Heart right ventricle (tissue), 16 donors: ENCODE measurements at regions not wholly inside any gene's neighbourhood (a gene's known extent, or its start where the extent isn't known, plus 50 kb on each side); places are given as distances from the start of the nearest gene placed in this dataset.

Experiments
- ATAC-seq, 8 donors: fragments of 200-7000 bp; cut with Tn5 transposase; one replicate each; pipeline ENCODE4 v1.9.1; 2020; ENCODE audit warnings: mild to moderate bottlenecking in 8 of 8, moderate library complexity in 8 of 8, moderate number of reproducible peaks in 1 of 8
- DNase-seq, 2 donors: peaks; one replicate each; pipeline ENCODE4 v3.0.0-alpha.2; 2020
- H3K27ac ChIP-seq, 10 donors: fragments of 200-600 bp; sonication (generic) in 2 of 10; one replicate each; pipeline versions ENCODE4 v1.5.0 to v1.8.0; 2020 to 2022; ENCODE audit warnings: mild to moderate bottlenecking in 3 of 10
- H3K27me3 ChIP-seq, 7 donors: fragments of 200-600 bp; one replicate each; pipeline ENCODE4 v1.8.0; 2021 to 2022; ENCODE audit warnings: mild to moderate bottlenecking in 2 of 7
- H3K36me3 ChIP-seq, 9 donors: fragments of 200-600 bp; sonication (generic) in 1 of 9; one replicate each; pipeline versions ENCODE4 v1.5.0 to v1.8.0; 2020 to 2022; ENCODE audit warnings: mild to moderate bottlenecking in 2 of 9
- H3K4me1 ChIP-seq, 9 donors: fragments of 200-600 bp; sonication (generic) in 1 of 9; one replicate each; pipeline versions ENCODE4 v1.5.0 to v1.8.0; 2020 to 2022; ENCODE audit warnings: mild to moderate bottlenecking in 4 of 9
- H3K4me3 ChIP-seq, 10 donors: fragments of 200-600 bp; sonication (generic) in 2 of 10; one replicate each; pipeline versions ENCODE4 v1.5.0 to v1.8.0; 2020 to 2022; ENCODE audit warnings: mild to moderate bottlenecking in 7 of 10, moderate library complexity in 2 of 10
- H3K9me3 ChIP-seq, 11 donors: fragments of 200-600 bp in 10 of 11; sonication (generic) in 2 of 11; one replicate each; pipeline versions ENCODE4 v1.5.0 to v1.8.0; 2013 to 2022; ENCODE audit warnings: mild to moderate bottlenecking in 2 of 11, control low read depth in 1 of 11, moderate library complexity in 1 of 11
- CTCF ChIP-seq, 9 donors: fragments of 200-600 bp; sonication (generic) in 2 of 9; IDR thresholded peaks; one replicate each; pipeline versions ENCODE4 v1.5.0 to v1.8.0; 2021 to 2022; ENCODE audit warnings: antibody characterized with exemption in 9 of 9, mild to moderate bottlenecking in 5 of 9, moderate library complexity in 1 of 9
- WGBS, 2 donors: extraction: QIAGEN DNeasy Blood & Tissue Kit; methylation state at CpG; one replicate each; pipeline ENCODE4 v1.1.7; 2013; ENCODE audit warnings: inconsistent platforms in 1 of 2; 5-methylcytosine and 5-hydroxymethylcytosine counted together
- intact Hi-C, 10 donors: fragments of 100-400 bp; cut with DNase I; formaldehyde crosslinking; loops; one replicate each; pipeline versions ENCODE4 v1.11.1 to v1.14.2; 2022
- donor health status: Arrhythmogenic right ventricular cardiomyopathy.
- donor health status: ischemic (EF 13 %, LVEDD 7.1; RV severe dilation, severe dysfunction).
- donor health status: healthy with polysubstance abuse.
- donor health status: DM: no; HTN: yes; CAD: no.
- donor health status: DM: no; HTN: no; CAD: no.
- donor health status: ischemic (EF 25% LVEDD 6.9; RV normal size, moderate dysfunction).
- donor health status: ischemic (EF 25% LVEDD 5.7; RV mildly dilated, moderate dysfunction).
- donor health status: healthy.
- donor health status: DM: yes; HTN: yes; CAD: no.
- donor health status: Ischemic cardiomyopathy.
- donor health status: ischemic (EF 35%, LVEDD 5.7; RV mildly dilated, moderate dysfunction).
- donor health status: nonischemic (EF 11% LVEDD 7.7; RV severe dilation, severe dysfunction).
- donor health status: DM: yes; HTN: yes; CAD: no.
- donor health status: PGD.
- donor health status: ischemic (EF 29% LVEDD 5.4; RV normal size, mild dysfunction).
- donor health status: nonischemic (EF 23%, LVEDD 6.1; RV moderate dilation, normal function).

DNA sequence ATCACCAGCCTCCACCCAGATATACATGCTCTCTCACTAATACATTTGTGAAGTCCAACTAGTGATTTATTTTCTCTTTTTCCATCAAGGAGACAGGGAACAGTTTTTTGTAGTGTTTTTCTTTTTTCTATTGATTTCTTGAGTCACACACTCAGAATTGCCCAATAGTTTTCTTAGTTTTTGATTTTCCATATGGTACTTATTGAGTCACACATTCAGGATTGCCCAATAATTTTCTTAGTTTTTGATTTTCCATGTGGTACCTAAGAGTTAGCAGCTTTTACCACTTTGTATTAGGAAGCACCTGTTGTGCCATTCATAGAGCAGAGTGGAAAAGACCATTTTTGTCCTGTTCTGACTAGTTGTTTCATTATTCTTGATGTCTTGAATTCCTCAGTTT lies 1268.8 kb downstream of the EPHA7 start:
- Histone ChIP-seq H3K9me3 (no peaks in the 10 kb centered on the region), H3K27ac (no peak overlapping the region), H3K4me1 (no peaks in the 10 kb centered on the region), H3K36me3 (no peaks in the 10 kb centered on the region), H3K4me3 (no peak overlapping the region), H3K27me3 (no peaks in the 10 kb centered on the region)
- no peak for TF ChIP-seq CTCF (IDR thresholded peaks at IDR 0.05)
- ATAC-seq (no peak), DNase-seq (no peak)
- intact Hi-C loops = no loop called here

DNA sequence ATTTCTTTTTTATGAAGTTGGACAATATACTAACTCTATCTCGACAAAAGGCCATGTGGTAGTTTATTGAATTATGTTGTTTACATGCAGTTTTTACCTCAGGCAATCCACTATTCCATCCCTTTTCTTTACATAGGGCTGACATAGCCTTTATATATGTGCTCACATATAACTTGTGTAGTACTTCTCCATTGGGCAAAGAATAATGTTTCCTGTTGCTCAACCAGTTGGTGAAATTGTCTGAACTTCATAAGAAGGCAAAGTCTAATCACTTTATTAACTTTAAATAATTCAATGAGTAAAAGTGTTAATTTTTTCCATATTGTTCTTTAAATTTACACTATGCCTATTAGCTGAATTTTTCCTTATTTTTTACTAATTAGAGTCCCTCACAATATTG lies 1272.1 kb downstream of the EPHA7 start:
- H3K9me3 ChIP-seq = no peaks in the 10 kb centered on the region
- intact Hi-C loops = no loop called here
- WGBS, 2 donors = 92 to 94% methylated on average over 1 of the region's 1 CpG
- no peak overlapping the region for H3K27ac ChIP-seq
- no peak overlapping the region for H3K4me3 ChIP-seq
- H3K36me3 ChIP-seq = no peaks in the 10 kb centered on the region
- H3K4me1 ChIP-seq = no peaks in the 10 kb centered on the region
- no peak for DNase-seq
- ATAC-seq = no peak
- no peaks in the 10 kb centered on the region for H3K27me3 ChIP-seq
- no peak for TF ChIP-seq CTCF (IDR thresholded peaks at IDR 0.05)

DNA sequence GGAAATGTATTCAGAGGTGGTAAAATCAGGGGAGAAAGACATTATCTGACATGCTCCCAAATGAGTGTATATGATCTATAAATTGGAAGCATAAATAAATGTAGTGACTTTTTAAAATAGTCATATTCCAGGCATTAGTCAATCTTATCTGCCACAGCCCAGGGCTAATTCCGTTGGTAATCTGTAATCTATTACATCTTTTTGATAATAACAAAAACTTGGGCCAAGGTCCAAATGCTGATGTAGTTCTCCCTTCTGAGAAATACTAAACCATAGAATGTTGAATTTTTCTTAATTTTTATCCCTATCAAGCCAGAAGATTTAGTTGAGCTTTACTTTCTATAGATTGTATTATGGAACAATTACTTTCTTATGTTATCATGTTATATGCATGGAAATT lies 1279.8 kb downstream of the EPHA7 start:
- Histone ChIP-seq H3K4me1 (no peaks in the 10 kb centered on the region), H3K36me3 (no peaks in the 10 kb centered on the region), H3K27ac (no peak overlapping the region), H3K4me3 (no peak overlapping the region), H3K27me3 (no peaks in the 10 kb centered on the region), H3K9me3 (no peaks in the 10 kb centered on the region)
- ATAC-seq (no peak), DNase-seq (no peak)
- intact Hi-C loops = no loop called here
- no peak for TF ChIP-seq CTCF (IDR thresholded peaks at IDR 0.05)
- 15 to 31% methylated on average over 1 of the region's 1 CpG for WGBS, 2 donors

- no peak overlapping the region for H3K4me3 ChIP-seq
- no peaks in the 10 kb centered on the region for H3K27me3 ChIP-seq
- no peaks in the 10 kb centered on the region for H3K4me1 ChIP-seq
- H3K27ac ChIP-seq = no peak overlapping the region
- WGBS, 2 donors = 60 to 72% methylated on average over 2 of the region's 2 CpGs
- H3K36me3 ChIP-seq = no peaks in the 10 kb centered on the region
- no peak for DNase-seq
- no peaks in the 10 kb centered on the region for H3K9me3 ChIP-seq
- intact Hi-C loops = no loop called here
- no peak for TF ChIP-seq CTCF (IDR thresholded peaks at IDR 0.05)
- no peak for ATAC-seq
These were observed 1286.4 kb downstream of the EPHA7 start for GRCh38 chr6:92132957-92133356.

DNA sequence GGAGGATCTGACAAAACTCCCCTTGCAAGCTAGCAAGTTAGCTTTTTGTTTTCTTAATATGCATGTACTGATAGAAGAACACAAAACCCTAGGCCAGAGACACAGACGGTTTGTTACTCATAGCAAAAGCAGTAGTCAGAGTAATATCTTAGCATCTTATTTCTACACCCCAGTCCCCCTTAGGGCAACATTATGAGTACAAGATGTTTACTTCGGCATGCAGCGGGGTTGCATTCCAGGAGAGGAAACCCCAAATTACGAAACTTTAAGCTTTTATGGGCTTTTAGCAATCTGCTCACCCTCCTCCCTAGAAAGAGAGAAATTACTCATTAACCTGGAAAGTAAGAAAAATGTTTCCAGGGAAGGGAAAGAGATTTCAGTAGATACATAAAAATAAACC lies 1286.9 kb downstream of the EPHA7 start:
- H3K27me3 ChIP-seq = no peaks in the 10 kb centered on the region
- ATAC-seq (no peak), DNase-seq (no peak)
- intact Hi-C loops = no loop called here
- no peak for TF ChIP-seq CTCF (IDR thresholded peaks at IDR 0.05)
- H3K27ac ChIP-seq = no peak overlapping the region
- 85 to 92% methylated on average over 4 of the region's 4 CpGs for WGBS, 2 donors
- H3K9me3 ChIP-seq = no peaks in the 10 kb centered on the region
- no peaks in the 10 kb centered on the region for H3K36me3 ChIP-seq
- no peak overlapping the region for H3K4me3 ChIP-seq
- H3K4me1 ChIP-seq = no peaks in the 10 kb centered on the region
